WTC11 (cell line): ENCODE measurements at regions not wholly inside any gene's neighbourhood (a gene's known extent, or its start where the extent isn't known, plus 50 kb on each side); places are given as distances from the start of the nearest gene placed in this dataset.

ENCODE experiments used
- KAT7 ChIP-seq: sonication (generic); formaldehyde crosslinking; IDR thresholded peaks from 2 replicates; pipeline ENCODE4 v1.8.1; 2023; ENCODE audit warnings: missing genetic modification reagents, mild to moderate bottlenecking, borderline replicate concordance
- NFYB ChIP-seq: sonication (generic); formaldehyde crosslinking; conservative IDR thresholded peaks from 2 replicates; pipeline ENCODE4 v1.8.0; 2022; ENCODE audit warnings: low read depth, missing genetic modification reagents
- ZNF232 ChIP-seq: sonication (generic); formaldehyde crosslinking; IDR thresholded peaks from 2 replicates; pipeline ENCODE4 v1.8.0; 2022; ENCODE audit warnings: mild to moderate bottlenecking, missing genetic modification reagents
- TF ChIP-seq, protein P1 (sequence below): sonication (generic); formaldehyde crosslinking; IDR thresholded peaks from 2 replicates; pipeline ENCODE4 v1.8.0; 2022; ENCODE audit warnings: mild to moderate bottlenecking, missing genetic modification reagents
- TF ChIP-seq, protein P2 (sequence below): fragments of 200-600 bp; IDR thresholded peaks from 2 replicates; pipeline ENCODE4 v1.8.0; 2022; ENCODE audit warnings: antibody characterized with exemption

DNA sequence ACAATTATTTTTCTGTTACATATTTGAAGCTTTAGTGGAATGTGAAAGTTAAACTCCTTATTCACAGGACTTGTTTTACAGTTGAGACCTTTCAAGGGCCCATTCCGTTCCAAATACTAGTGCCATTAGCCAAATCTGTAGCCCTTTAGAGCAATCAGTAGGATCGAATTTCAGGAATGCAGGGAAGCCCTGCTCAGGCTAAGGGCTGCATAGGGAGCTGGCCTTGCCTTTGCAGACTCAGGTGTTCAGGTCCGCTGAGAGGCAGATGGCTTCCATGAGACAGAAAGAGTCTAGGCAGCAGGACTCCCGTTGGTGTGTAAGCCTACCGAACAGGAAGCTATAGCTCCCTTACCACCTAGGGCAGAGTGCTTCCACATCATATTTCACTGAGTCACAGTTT, 150.1 kb upstream of the SLC27A6 start:
- TF ChIP-seq, protein P1, sequence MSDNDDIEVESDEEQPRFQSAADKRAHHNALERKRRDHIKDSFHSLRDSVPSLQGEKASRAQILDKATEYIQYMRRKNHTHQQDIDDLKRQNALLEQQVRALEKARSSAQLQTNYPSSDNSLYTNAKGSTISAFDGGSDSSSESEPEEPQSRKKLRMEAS (CRISPR knock-in tag), result no peak
- no peak for TF ChIP-seq ZNF232 (CRISPR knock-in tag)
- TF ChIP-seq, protein P2, sequence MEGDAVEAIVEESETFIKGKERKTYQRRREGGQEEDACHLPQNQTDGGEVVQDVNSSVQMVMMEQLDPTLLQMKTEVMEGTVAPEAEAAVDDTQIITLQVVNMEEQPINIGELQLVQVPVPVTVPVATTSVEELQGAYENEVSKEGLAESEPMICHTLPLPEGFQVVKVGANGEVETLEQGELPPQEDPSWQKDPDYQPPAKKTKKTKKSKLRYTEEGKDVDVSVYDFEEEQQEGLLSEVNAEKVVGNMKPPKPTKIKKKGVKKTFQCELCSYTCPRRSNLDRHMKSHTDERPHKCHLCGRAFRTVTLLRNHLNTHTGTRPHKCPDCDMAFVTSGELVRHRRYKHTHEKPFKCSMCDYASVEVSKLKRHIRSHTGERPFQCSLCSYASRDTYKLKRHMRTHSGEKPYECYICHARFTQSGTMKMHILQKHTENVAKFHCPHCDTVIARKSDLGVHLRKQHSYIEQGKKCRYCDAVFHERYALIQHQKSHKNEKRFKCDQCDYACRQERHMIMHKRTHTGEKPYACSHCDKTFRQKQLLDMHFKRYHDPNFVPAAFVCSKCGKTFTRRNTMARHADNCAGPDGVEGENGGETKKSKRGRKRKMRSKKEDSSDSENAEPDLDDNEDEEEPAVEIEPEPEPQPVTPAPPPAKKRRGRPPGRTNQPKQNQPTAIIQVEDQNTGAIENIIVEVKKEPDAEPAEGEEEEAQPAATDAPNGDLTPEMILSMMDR, result no peak
- no peak for TF ChIP-seq NFYB (CRISPR knock-in tag)
- no peak for TF ChIP-seq KAT7
